Activated T-helper 2 cell treated with anti-CD3 and anti-CD28 coated beads, Interferon-gamma antibody, Interleukin-2, Interleukin-4, amounts not matched to agents 10 μg/mL and 5 μg/mL and 100 μg/mL, durations not matched to agents 14 hours and 24 hours and 36 hours (primary cell): ENCODE measurements at regions not wholly inside any gene's neighbourhood (a gene's known extent, or its start where the extent isn't known, plus 50 kb on each side); places are given as distances from the start of the nearest gene placed in this dataset.

Experiments used
- DNase-seq: peaks from one replicate; pipeline ENCODE4 v3.0.0; 2021; ENCODE audit warnings: low spot score
- H3K27ac Mint-ChIP-seq: one replicate; pipeline ENCODE4 v1.8.0; 2021; ENCODE audit warnings: mixed read lengths
- H3K27me3 Mint-ChIP-seq: one replicate; pipeline ENCODE4 v1.8.0; 2021; ENCODE audit warnings: low read depth, mixed read lengths
- H3K36me3 Mint-ChIP-seq: one replicate; pipeline ENCODE4 v1.8.0; 2021; ENCODE audit warnings: low read depth, mixed read lengths
- H3K4me1 Mint-ChIP-seq: one replicate; pipeline ENCODE4 v1.8.0; 2021; ENCODE audit warnings: low read depth, mixed read lengths
- H3K4me3 Mint-ChIP-seq: one replicate; pipeline ENCODE4 v1.8.0; 2021; ENCODE audit warnings: low read depth, mild to moderate bottlenecking, moderate library complexity, mixed read lengths
- H3K9me3 Mint-ChIP-seq: one replicate; pipeline ENCODE4 v1.8.0; 2021; ENCODE audit warnings: mixed read lengths
- intact Hi-C: fragments of 100-400 bp; cut with micrococcal nuclease; formaldehyde crosslinking; loops from one replicate; pipeline ENCODE4 v1.15.1; 2023

GRCh38 chr5:159837860-159838259, 78.4 kb upstream of the ADRA1B start:
- DNase-seq, result no peak
- Mint-ChIP-seq H3K27ac (no peak overlapping the region), H3K4me3 (no peak overlapping the region), H3K36me3 (no peaks in the 10 kb centered on the region), H3K27me3 (peaks cover 4% of the 10 kb centered on the region), H3K4me1 (no peaks in the 10 kb centered on the region), H3K9me3 (peaks cover 7% of the 10 kb centered on the region)
- intact Hi-C loops, result no loop called here

GRCh38 chr5:159838551-159839222, 77.6 kb upstream of the ADRA1B start:
- H3K4me3 Mint-ChIP-seq, result no peak overlapping the region
- H3K9me3 Mint-ChIP-seq, result peaks cover 7% of the 10 kb centered on the region
- H3K27ac Mint-ChIP-seq, result no peak overlapping the region
- no peak for DNase-seq
- no peaks in the 10 kb centered on the region for H3K36me3 Mint-ChIP-seq
- peaks cover 4% of the 10 kb centered on the region for H3K27me3 Mint-ChIP-seq
- no peaks in the 10 kb centered on the region for H3K4me1 Mint-ChIP-seq
- intact Hi-C loops, result no loop called here

- Mint-ChIP-seq H3K4me1 (no peaks in the 10 kb centered on the region), H3K27me3 (peaks cover 6% of the 10 kb centered on the region), H3K9me3 (no peaks in the 10 kb centered on the region), H3K4me3 (no peak overlapping the region), H3K36me3 (no peaks in the 10 kb centered on the region), H3K27ac (no peak overlapping the region)
- DNase-seq, result no peak
- intact Hi-C loops, result no loop called here
These were observed 71.8 kb upstream of the ADRA1B start for GRCh38 chr5:159844267-159845121.

- DNase-seq, result no peak
- Mint-ChIP-seq H3K9me3 (no peaks in the 10 kb centered on the region), H3K27me3 (peaks cover 2% of the 10 kb centered on the region), H3K4me3 (no peak overlapping the region), H3K27ac (no peak overlapping the region), H3K4me1 (no peaks in the 10 kb centered on the region), H3K36me3 (no peaks in the 10 kb centered on the region)
- intact Hi-C loops, result no loop called here
These were observed 66.7 kb upstream of the ADRA1B start for GRCh38 chr5:159849437-159850083.

GRCh38 chr5:159850160-159850559, 66.1 kb upstream of the ADRA1B start:
- intact Hi-C loops, result no loop called here
- no peak for DNase-seq
- Mint-ChIP-seq H3K36me3 (no peaks in the 10 kb centered on the region), H3K27me3 (peaks cover 2% of the 10 kb centered on the region), H3K4me1 (no peaks in the 10 kb centered on the region), H3K27ac (no peak overlapping the region), H3K9me3 (no peaks in the 10 kb centered on the region), H3K4me3 (no peak overlapping the region)

GRCh38 chr5:159851053-159851452, 65.2 kb upstream of the ADRA1B start:
- H3K4me1 Mint-ChIP-seq, result no peaks in the 10 kb centered on the region
- intact Hi-C loops, result no loop called here
- peaks cover 4% of the 10 kb centered on the region for H3K27me3 Mint-ChIP-seq
- no peak for DNase-seq
- H3K27ac Mint-ChIP-seq, result no peak overlapping the region
- H3K9me3 Mint-ChIP-seq, result no peaks in the 10 kb centered on the region
- no peaks in the 10 kb centered on the region for H3K36me3 Mint-ChIP-seq
- no peak overlapping the region for H3K4me3 Mint-ChIP-seq

GRCh38 chr5:159854916-159855315, 61.4 kb upstream of the ADRA1B start:
- no peak overlapping the region for H3K4me3 Mint-ChIP-seq
- no peak overlapping the region for H3K27ac Mint-ChIP-seq
- no peak for DNase-seq
- no peaks in the 10 kb centered on the region for H3K36me3 Mint-ChIP-seq
- intact Hi-C loops, result no loop called here
- H3K27me3 Mint-ChIP-seq, result peaks cover 13% of the 10 kb centered on the region
- H3K4me1 Mint-ChIP-seq, result no peaks in the 10 kb centered on the region
- H3K9me3 Mint-ChIP-seq, result no peaks in the 10 kb centered on the region

GRCh38 chr5:159855476-159856191, 60.6 kb upstream of the ADRA1B start:
- no peak overlapping the region for H3K4me3 Mint-ChIP-seq
- no peaks in the 10 kb centered on the region for H3K36me3 Mint-ChIP-seq
- DNase-seq, result no peak
- H3K27me3 Mint-ChIP-seq, result peaks cover 13% of the 10 kb centered on the region
- H3K27ac Mint-ChIP-seq, result no peak overlapping the region
- intact Hi-C loops, result no loop called here
- H3K9me3 Mint-ChIP-seq, result no peaks in the 10 kb centered on the region
- H3K4me1 Mint-ChIP-seq, result no peaks in the 10 kb centered on the region

GRCh38 chr5:159858871-159859270, 57.4 kb upstream of the ADRA1B start:
- Mint-ChIP-seq H3K4me1 (no peaks in the 10 kb centered on the region), H3K9me3 (no peaks in the 10 kb centered on the region), H3K4me3 (no peak overlapping the region), H3K27ac (no peak overlapping the region), H3K36me3 (no peaks in the 10 kb centered on the region), H3K27me3 (peaks cover 15% of the 10 kb centered on the region)
- no peak for DNase-seq
- intact Hi-C loops, result no loop called here

GRCh38 chr5:159861086-159861485, 55.2 kb upstream of the ADRA1B start:
- Mint-ChIP-seq H3K27ac (no peak overlapping the region), H3K9me3 (no peaks in the 10 kb centered on the region), H3K4me3 (no peak overlapping the region), H3K36me3 (no peaks in the 10 kb centered on the region), H3K27me3 (peaks cover 24% of the 10 kb centered on the region), H3K4me1 (peaks cover 5% of the 10 kb centered on the region)
- intact Hi-C loops, result no loop called here
- no peak for DNase-seq

GRCh38 chr5:159864885-159865691, 51.2 kb upstream of the ADRA1B start:
- intact Hi-C loops, result no loop called here
- H3K27me3 Mint-ChIP-seq, result peaks cover 27% of the 10 kb centered on the region

GRCh38 chr5:159866093-159866492, 50.2 kb upstream of the ADRA1B start:
- no peak overlapping the region for H3K27ac Mint-ChIP-seq
- peaks cover 5% of the 10 kb centered on the region for H3K4me1 Mint-ChIP-seq
- H3K27me3 Mint-ChIP-seq, result peaks cover 33% of the 10 kb centered on the region
- H3K36me3 Mint-ChIP-seq, result no peaks in the 10 kb centered on the region
- no peak overlapping the region for H3K4me3 Mint-ChIP-seq
- intact Hi-C loops, result no loop called here
- DNase-seq, result no peak
- no peaks in the 10 kb centered on the region for H3K9me3 Mint-ChIP-seq

More at GRCh38 chr5:159864885-159865691, 51.2 kb upstream of the ADRA1B start:
- H3K36me3 Mint-ChIP-seq, result no peaks in the 10 kb centered on the region
- H3K4me1 Mint-ChIP-seq, result peaks cover 5% of the 10 kb centered on the region
- DNase-seq, result no peak
- no peak overlapping the region for H3K4me3 Mint-ChIP-seq
- H3K9me3 Mint-ChIP-seq, result no peaks in the 10 kb centered on the region
- no peak overlapping the region for H3K27ac Mint-ChIP-seq
